H1 (cell line): ENCODE measurements at regions not wholly inside any gene's neighbourhood (a gene's known extent, or its start where the extent isn't known, plus 50 kb on each side); places are given as distances from the start of the nearest gene placed in this dataset.

Experiments used
- CTCF ChIA-PET: fragments of 300-600 bp; sonication (Branson Sonifier 250); formaldehyde crosslinking; loops from one replicate; lab custom pipeline; 2021; ENCODE audit not compliant: partially characterized antibody; lab: Charles Lee
- POLR2A ChIA-PET: fragments of 300-600 bp; sonication (Branson Sonifier 250); formaldehyde crosslinking; loops from one replicate; lab custom pipeline; 2021; ENCODE audit warnings: inconsistent platforms; ENCODE audit not compliant: partially characterized antibody; lab: Charles Lee
- DNase-seq, 2 experiments: peaks; one replicate each; pipeline versions ENCODE4 v3.0.0 to v3.0.0-alpha.2; 2010 to 2022; ENCODE audit warnings: low spot score in 2 of 2, low read depth in 1 of 2, mixed read lengths in 1 of 2
- FAIRE-seq: peaks from 2 replicates; lab custom pipeline; 2011; peaks lifted over from hg19 to GRCh38; lab: Jason Lieb, UNC
- H2AFZ ChIP-seq: 2 replicates; pipeline ENCODE4 v1.8.1; 2012; ENCODE audit warnings: low read length, inconsistent platforms
- H2AK5ac ChIP-seq: 2 replicates; pipeline ENCODE4 v1.6.1; 2013; ENCODE audit warnings: low read depth, low read length
- H2BK120ac ChIP-seq: replicated peaks from 2 replicates; pipeline ENCODE3; 2013; ENCODE audit warnings: low read depth, low read length, inconsistent platforms
- H2BK12ac ChIP-seq: 2 replicates; pipeline ENCODE4 v1.6.1; 2013; ENCODE audit warnings: low read depth, low read length
- H2BK15ac ChIP-seq: 2 replicates; pipeline ENCODE4 v1.6.1; 2013; ENCODE audit warnings: low read length
- H2BK20ac ChIP-seq: 2 replicates; pipeline ENCODE4 v1.6.1; 2013; ENCODE audit warnings: low read length
- H2BK5ac ChIP-seq: 2 replicates; pipeline ENCODE4 v1.6.1; 2013; ENCODE audit warnings: low read depth, low read length
- H3K14ac ChIP-seq: 2 replicates; pipeline ENCODE4 v1.6.1; 2013; ENCODE audit warnings: inconsistent platforms; ENCODE audit not compliant: insufficient read length
- H3K18ac ChIP-seq: 2 replicates; pipeline ENCODE4 v1.6.1; 2013; ENCODE audit warnings: low read length; ENCODE audit errors: extremely low read depth
- H3K23ac ChIP-seq: 2 replicates; pipeline ENCODE4 v1.6.1; 2013; ENCODE audit warnings: inconsistent platforms; ENCODE audit not compliant: insufficient read length
- H3K23me2 ChIP-seq: 2 replicates; pipeline ENCODE4 v1.6.1; 2013; ENCODE audit warnings: low read depth, low read length
- H3K27ac ChIP-seq: 2 replicates; pipeline ENCODE4 v1.6.1; 2011; ENCODE audit warnings: low read depth, low read length, inconsistent platforms
- H3K27me3 ChIP-seq, 4 experiments: replicated peaks in 1 of 4; 1 replicate in 1 of 4; 2 replicates in 3 of 4; pipeline versions ENCODE4 v1.6.1 to v1.8.1; 2011 to 2013; ENCODE audit warnings: low read length in 3 of 4, mild to moderate bottlenecking in 3 of 4, inconsistent platforms in 2 of 4, mixed read lengths in 2 of 4, moderate library complexity in 1 of 4; ENCODE audit not compliant: control insufficient read depth in 3 of 4, insufficient read depth in 3 of 4; ENCODE audit errors: extremely low read depth in 1 of 4
- H3K36me3 ChIP-seq, 4 experiments: 2 replicates each; pipeline versions ENCODE4 v1.6.1 to v1.8.1; 2011 to 2013; ENCODE audit warnings: mild to moderate bottlenecking in 4 of 4, low read length in 3 of 4, moderate library complexity in 2 of 4, control low read depth in 1 of 4, inconsistent platforms in 1 of 4; ENCODE audit not compliant: insufficient read depth in 4 of 4, control insufficient read depth in 2 of 4
- H3K4ac ChIP-seq: replicated peaks from 2 replicates; pipeline ENCODE3; 2013; ENCODE audit warnings: low read length, low read depth, mixed read lengths, inconsistent platforms; ENCODE audit not compliant: insufficient read length
- H3K4me1 ChIP-seq, 4 experiments: replicated peaks in 1 of 4; 1 replicate in 1 of 4; 2 replicates in 3 of 4; pipeline versions ENCODE4 v1.6.1 to v1.8.1; 2011 to 2013; ENCODE audit warnings: low read length in 3 of 4, inconsistent platforms in 2 of 4, mixed read lengths in 1 of 4; ENCODE audit not compliant: insufficient read depth in 4 of 4, control insufficient read depth in 3 of 4
- H3K4me2 ChIP-seq, 2 experiments: 2 replicates each; pipeline versions ENCODE4 v1.6.1 to v1.8.1; 2011 to 2013; ENCODE audit warnings: low read depth in 2 of 2, low read length in 2 of 2, control low read depth in 1 of 2, inconsistent platforms in 1 of 2, mild to moderate bottlenecking in 1 of 2; ENCODE audit not compliant: insufficient read depth in 1 of 2
- H3K4me3 ChIP-seq, 4 experiments: fragments of 200-600, 300-600 bp in 1 of 4; sonication (generic), shearing (Covaris generic), sonication (Bioruptor Twin) in 1 of 4; 2 replicates each; pipeline versions ENCODE4 v1.5.1 to v1.8.1; 2011 to 2016; ENCODE audit warnings: low read length in 4 of 4, low read depth in 3 of 4, control low read depth in 2 of 4, inconsistent platforms in 2 of 4, mild to moderate bottlenecking in 2 of 4, mixed read lengths in 1 of 4, moderate library complexity in 1 of 4; ENCODE audit not compliant: insufficient read depth in 2 of 4; ENCODE audit errors: extremely low read depth in 1 of 4
- H3K56ac ChIP-seq: replicated peaks from 2 replicates; pipeline ENCODE3; 2013; ENCODE audit warnings: low read depth, mild to moderate bottlenecking, mixed read lengths, low read length, inconsistent platforms; ENCODE audit not compliant: insufficient read length
- H3K79me1 ChIP-seq: 2 replicates; pipeline ENCODE4 v1.6.1; 2013; ENCODE audit warnings: low read depth, low read length, control low read depth
- H3K79me2 ChIP-seq, 2 experiments: 2 replicates each; pipeline versions ENCODE4 v1.6.1 to v1.8.1; 2012 to 2013; ENCODE audit warnings: low read length in 2 of 2, mild to moderate bottlenecking in 2 of 2, inconsistent platforms in 1 of 2; ENCODE audit not compliant: insufficient read depth in 2 of 2, control insufficient read depth in 1 of 2
- H3K9ac ChIP-seq, 4 experiments: replicated peaks in 1 of 4; 1 replicate in 1 of 4; 2 replicates in 3 of 4; pipeline versions ENCODE4 v1.6.1 to v1.8.1; 2011 to 2013; ENCODE audit warnings: low read depth in 3 of 4, low read length in 3 of 4, control low read depth in 2 of 4, mild to moderate bottlenecking in 2 of 4, moderate library complexity in 2 of 4, inconsistent platforms in 1 of 4; ENCODE audit errors: extremely low read depth in 1 of 4
- H3K9me3 ChIP-seq, 2 experiments: 2 replicates each; pipeline versions ENCODE4 v1.6.1 to v1.8.1; 2012 to 2013; ENCODE audit warnings: mild to moderate bottlenecking in 2 of 2, moderate library complexity in 2 of 2, control low read depth in 1 of 2, inconsistent platforms in 1 of 2, low read depth in 1 of 2, low read length in 1 of 2, mixed read lengths in 1 of 2; ENCODE audit not compliant: insufficient read depth in 2 of 2
- H4K20me1 ChIP-seq, 2 experiments: replicated peaks in 1 of 2; 2 replicates each; pipeline versions ENCODE3 to v1.8.1; 2011 to 2013; ENCODE audit warnings: inconsistent platforms in 2 of 2, low read length in 2 of 2, mild to moderate bottlenecking in 1 of 2; ENCODE audit not compliant: insufficient read depth in 2 of 2, control insufficient read depth in 1 of 2
- H4K5ac ChIP-seq: 2 replicates; pipeline ENCODE4 v1.6.1; 2013; ENCODE audit warnings: low read length, low read depth, mixed read lengths, inconsistent platforms; ENCODE audit not compliant: insufficient read length
- H4K8ac ChIP-seq: 2 replicates; pipeline ENCODE4 v1.8.0; 2013; ENCODE audit warnings: mild to moderate bottlenecking, moderate library complexity, low read length, inconsistent platforms; ENCODE audit not compliant: insufficient read depth; ENCODE audit errors: extremely low read depth
- H4K91ac ChIP-seq: replicated peaks from 2 replicates; pipeline ENCODE3; 2013; ENCODE audit warnings: low read length, mixed read lengths, inconsistent platforms; ENCODE audit not compliant: insufficient read length
- BACH1 ChIP-seq: IDR thresholded peaks from 2 replicates; pipeline ENCODE4 v1.6.1; 2012; ENCODE audit warnings: low read length, improper control_type of control experiment
- CHD1 ChIP-seq: IDR thresholded peaks from 2 replicates; pipeline ENCODE4 v1.6.1; 2012; ENCODE audit warnings: low read depth, low read length, improper control_type of control experiment
- CTBP2 ChIP-seq: IDR thresholded peaks from 2 replicates; pipeline ENCODE4 v1.7.0; 2011; ENCODE audit warnings: borderline replicate concordance, mild to moderate bottlenecking, moderate library complexity, mixed read lengths, low read length; ENCODE audit not compliant: insufficient read depth, insufficient read length
- GTF2F1 ChIP-seq: IDR thresholded peaks from 2 replicates; pipeline ENCODE4 v1.6.1; 2012; ENCODE audit warnings: low read depth, low read length, improper control_type of control experiment, borderline replicate concordance
- JUN ChIP-seq: IDR thresholded peaks from 2 replicates; pipeline ENCODE4 v1.6.1; 2011; ENCODE audit warnings: low read depth, mild to moderate bottlenecking, improper control_type of control experiment, low read length
- JUND ChIP-seq: IDR thresholded peaks from 2 replicates; pipeline ENCODE4 v1.6.1; 2011; ENCODE audit warnings: mild to moderate bottlenecking, improper control_type of control experiment, low read length
- KDM5A ChIP-seq: fragments of 200-600 bp; IDR thresholded peaks from 2 replicates; pipeline ENCODE4 v1.7.1; 2012; ENCODE audit warnings: mild to moderate bottlenecking, low read length, inconsistent platforms, mixed read lengths
- POLR2AphosphoS5 ChIP-seq: IDR thresholded peaks from 2 replicates; pipeline ENCODE4 v1.6.1; 2011; ENCODE audit warnings: low read depth, low read length
- RAD21 ChIP-seq, 2 experiments: IDR thresholded peaks in 1 of 2; conservative IDR thresholded peaks in 1 of 2; 2 replicates each; pipeline ENCODE4 v1.6.1; 2011; ENCODE audit warnings: low read depth in 2 of 2, low read length in 2 of 2, improper control_type of control experiment in 1 of 2, inconsistent platforms in 1 of 2, mild to moderate bottlenecking in 1 of 2, moderate library complexity in 1 of 2
- SAP30 ChIP-seq: fragments of 300-600 bp; sonication (generic); IDR thresholded peaks from 2 replicates; pipeline ENCODE4 v1.7.1; 2012; ENCODE audit warnings: low read length, moderate library complexity, mild to moderate bottlenecking, inconsistent platforms; ENCODE audit not compliant: insufficient read depth, insufficient replicate concordance
- TBP ChIP-seq: IDR thresholded peaks from 2 replicates; pipeline ENCODE4 v1.6.1; 2011; ENCODE audit warnings: low read depth, low read length, improper control_type of control experiment
- TEAD4 ChIP-seq: IDR thresholded peaks from 2 replicates; pipeline ENCODE4 v1.6.1; 2012; ENCODE audit warnings: low read depth, low read length, inconsistent platforms, mixed read lengths
- WGBS, 2 experiments: shearing (Covaris generic) in 1 of 2; methylation state at CpG; one replicate each; pipeline versions ENCODE4 v1.1.6 to v1.1.7; 2013 to 2015; ENCODE audit warnings: low lambda C conversion rate in 2 of 2, mixed read lengths in 2 of 2, inconsistent platforms in 1 of 2, low coverage in 1 of 2, missing lambda C conversion rate in 1 of 2; ENCODE audit not compliant: insufficient replicate concordance in 2 of 2, insufficient coverage in 1 of 2, insufficient read length in 1 of 2; ENCODE audit errors: extremely low coverage in 1 of 2, missing lambda C conversion rate in 1 of 2; 5-methylcytosine and 5-hydroxymethylcytosine counted together

- Histone ChIP-seq H2AK5ac (no peak overlapping the region), H2BK12ac (no peak overlapping the region), H3K23ac (no peak overlapping the region), H3K4me3 (no peak overlapping the region), H3K4me1 (no peaks in the 10 kb centered on the region), H3K23me2 (no peaks in the 10 kb centered on the region; the same call in 1 of the 2 replicates), H3K27me3 (no peaks in the 10 kb centered on the region), H3K79me1 (no peaks in the 10 kb centered on the region), H3K18ac (no peak overlapping the region), H3K4me2 (no peak overlapping the region), H4K20me1 (no peaks in the 10 kb centered on the region), H3K27ac (no peak overlapping the region), H2BK5ac (no peak overlapping the region), H3K79me2 (no peaks in the 10 kb centered on the region), H3K36me3 (no peaks in the 10 kb centered on the region), H3K56ac (no peak overlapping the region), H2BK15ac (no peak overlapping the region), H4K5ac (no peak overlapping the region), H3K9me3 (peaks cover 0 to 4% of the 10 kb centered on the region in 2 experiments; a peak in 1 of 4 replicates), H2AFZ (no peak overlapping the region), H3K14ac (no peak overlapping the region), H3K4ac (no peak overlapping the region), H4K91ac (no peak overlapping the region), H3K9ac (no peak overlapping the region), H4K8ac (no peak overlapping the region), H2BK20ac (no peak overlapping the region), H2BK120ac (no peak overlapping the region)
- ChIA-PET CTCF (no interaction called here), POLR2A (no interaction called here)
- DNase-seq (no peak), FAIRE-seq (no peak)
- 95% methylated on average over 1 of the region's 1 CpG; no CpG with 5 or more reads in 1 of the 2 experiments for WGBS, 2 experiments
- TF ChIP-seq GTF2F1 (no peak), RAD21 (IDR thresholded peaks at IDR 0.05 in 1 of 2, conservative IDR thresholded peaks at IDR 0.05 in 1 of 2; ENCODE audit: low read depth in 2 of 2, low read length in 2 of 2) (no peak), TBP (no peak), KDM5A (no peak), CTBP2 (no peak), CHD1 (no peak), JUND (no peak), BACH1 (no peak), JUN (no peak), SAP30 (no peak), POLR2AphosphoS5 (no peak), TEAD4 (no peak)
These were observed 324.9 kb upstream of the CITED2 start for GRCh38 chr6:139699335-139699734.
